H1 (cell line): ENCODE measurements at regions not wholly inside any gene's neighbourhood (a gene's known extent, or its start where the extent isn't known, plus 50 kb on each side); places are given as distances from the start of the nearest gene placed in this dataset.

ENCODE experiments used
- CTCF ChIA-PET: fragments of 300-600 bp; sonication (Branson Sonifier 250); formaldehyde crosslinking; loops from one replicate; lab custom pipeline; 2021; ENCODE audit not compliant: partially characterized antibody; lab: Charles Lee
- POLR2A ChIA-PET: fragments of 300-600 bp; sonication (Branson Sonifier 250); formaldehyde crosslinking; loops from one replicate; lab custom pipeline; 2021; ENCODE audit warnings: inconsistent platforms; ENCODE audit not compliant: partially characterized antibody; lab: Charles Lee
- DNase-seq, 2 experiments: peaks; one replicate each; pipeline versions ENCODE4 v3.0.0 to v3.0.0-alpha.2; 2010 to 2022; ENCODE audit warnings: low spot score in 2 of 2, low read depth in 1 of 2, mixed read lengths in 1 of 2
- FAIRE-seq: peaks from 2 replicates; lab custom pipeline; 2011; peaks lifted over from hg19 to GRCh38; lab: Jason Lieb, UNC
- H2AFZ ChIP-seq: 2 replicates; pipeline ENCODE4 v1.8.1; 2012; ENCODE audit warnings: low read length, inconsistent platforms
- H2AK5ac ChIP-seq: 2 replicates; pipeline ENCODE4 v1.6.1; 2013; ENCODE audit warnings: low read depth, low read length
- H2BK120ac ChIP-seq: replicated peaks from 2 replicates; pipeline ENCODE3; 2013; ENCODE audit warnings: low read depth, low read length, inconsistent platforms
- H2BK12ac ChIP-seq: 2 replicates; pipeline ENCODE4 v1.6.1; 2013; ENCODE audit warnings: low read depth, low read length
- H2BK15ac ChIP-seq: 2 replicates; pipeline ENCODE4 v1.6.1; 2013; ENCODE audit warnings: low read length
- H2BK20ac ChIP-seq: 2 replicates; pipeline ENCODE4 v1.6.1; 2013; ENCODE audit warnings: low read length
- H2BK5ac ChIP-seq: 2 replicates; pipeline ENCODE4 v1.6.1; 2013; ENCODE audit warnings: low read depth, low read length
- H3K14ac ChIP-seq: 2 replicates; pipeline ENCODE4 v1.6.1; 2013; ENCODE audit warnings: inconsistent platforms; ENCODE audit not compliant: insufficient read length
- H3K18ac ChIP-seq: 2 replicates; pipeline ENCODE4 v1.6.1; 2013; ENCODE audit warnings: low read length; ENCODE audit errors: extremely low read depth
- H3K23ac ChIP-seq: 2 replicates; pipeline ENCODE4 v1.6.1; 2013; ENCODE audit warnings: inconsistent platforms; ENCODE audit not compliant: insufficient read length
- H3K23me2 ChIP-seq: 2 replicates; pipeline ENCODE4 v1.6.1; 2013; ENCODE audit warnings: low read depth, low read length
- H3K27ac ChIP-seq: 2 replicates; pipeline ENCODE4 v1.6.1; 2011; ENCODE audit warnings: low read depth, low read length, inconsistent platforms
- H3K27me3 ChIP-seq, 4 experiments: replicated peaks in 1 of 4; 1 replicate in 1 of 4; 2 replicates in 3 of 4; pipeline versions ENCODE4 v1.6.1 to v1.8.1; 2011 to 2013; ENCODE audit warnings: low read length in 3 of 4, mild to moderate bottlenecking in 3 of 4, inconsistent platforms in 2 of 4, mixed read lengths in 2 of 4, moderate library complexity in 1 of 4; ENCODE audit not compliant: control insufficient read depth in 3 of 4, insufficient read depth in 3 of 4; ENCODE audit errors: extremely low read depth in 1 of 4
- H3K36me3 ChIP-seq, 4 experiments: 2 replicates each; pipeline versions ENCODE4 v1.6.1 to v1.8.1; 2011 to 2013; ENCODE audit warnings: mild to moderate bottlenecking in 4 of 4, low read length in 3 of 4, moderate library complexity in 2 of 4, control low read depth in 1 of 4, inconsistent platforms in 1 of 4; ENCODE audit not compliant: insufficient read depth in 4 of 4, control insufficient read depth in 2 of 4
- H3K4ac ChIP-seq: replicated peaks from 2 replicates; pipeline ENCODE3; 2013; ENCODE audit warnings: low read length, low read depth, mixed read lengths, inconsistent platforms; ENCODE audit not compliant: insufficient read length
- H3K4me1 ChIP-seq, 4 experiments: replicated peaks in 1 of 4; 1 replicate in 1 of 4; 2 replicates in 3 of 4; pipeline versions ENCODE4 v1.6.1 to v1.8.1; 2011 to 2013; ENCODE audit warnings: low read length in 3 of 4, inconsistent platforms in 2 of 4, mixed read lengths in 1 of 4; ENCODE audit not compliant: insufficient read depth in 4 of 4, control insufficient read depth in 3 of 4
- H3K4me2 ChIP-seq, 2 experiments: 2 replicates each; pipeline versions ENCODE4 v1.6.1 to v1.8.1; 2011 to 2013; ENCODE audit warnings: low read depth in 2 of 2, low read length in 2 of 2, control low read depth in 1 of 2, inconsistent platforms in 1 of 2, mild to moderate bottlenecking in 1 of 2; ENCODE audit not compliant: insufficient read depth in 1 of 2
- H3K4me3 ChIP-seq, 4 experiments: fragments of 200-600, 300-600 bp in 1 of 4; sonication (generic), shearing (Covaris generic), sonication (Bioruptor Twin) in 1 of 4; 2 replicates each; pipeline versions ENCODE4 v1.5.1 to v1.8.1; 2011 to 2016; ENCODE audit warnings: low read length in 4 of 4, low read depth in 3 of 4, control low read depth in 2 of 4, inconsistent platforms in 2 of 4, mild to moderate bottlenecking in 2 of 4, mixed read lengths in 1 of 4, moderate library complexity in 1 of 4; ENCODE audit not compliant: insufficient read depth in 2 of 4; ENCODE audit errors: extremely low read depth in 1 of 4
- H3K56ac ChIP-seq: replicated peaks from 2 replicates; pipeline ENCODE3; 2013; ENCODE audit warnings: low read depth, mild to moderate bottlenecking, mixed read lengths, low read length, inconsistent platforms; ENCODE audit not compliant: insufficient read length
- H3K79me1 ChIP-seq: 2 replicates; pipeline ENCODE4 v1.6.1; 2013; ENCODE audit warnings: low read depth, low read length, control low read depth
- H3K79me2 ChIP-seq, 2 experiments: 2 replicates each; pipeline versions ENCODE4 v1.6.1 to v1.8.1; 2012 to 2013; ENCODE audit warnings: low read length in 2 of 2, mild to moderate bottlenecking in 2 of 2, inconsistent platforms in 1 of 2; ENCODE audit not compliant: insufficient read depth in 2 of 2, control insufficient read depth in 1 of 2
- H3K9ac ChIP-seq, 4 experiments: replicated peaks in 1 of 4; 1 replicate in 1 of 4; 2 replicates in 3 of 4; pipeline versions ENCODE4 v1.6.1 to v1.8.1; 2011 to 2013; ENCODE audit warnings: low read depth in 3 of 4, low read length in 3 of 4, control low read depth in 2 of 4, mild to moderate bottlenecking in 2 of 4, moderate library complexity in 2 of 4, inconsistent platforms in 1 of 4; ENCODE audit errors: extremely low read depth in 1 of 4
- H3K9me3 ChIP-seq, 2 experiments: 2 replicates each; pipeline versions ENCODE4 v1.6.1 to v1.8.1; 2012 to 2013; ENCODE audit warnings: mild to moderate bottlenecking in 2 of 2, moderate library complexity in 2 of 2, control low read depth in 1 of 2, inconsistent platforms in 1 of 2, low read depth in 1 of 2, low read length in 1 of 2, mixed read lengths in 1 of 2; ENCODE audit not compliant: insufficient read depth in 2 of 2
- H4K20me1 ChIP-seq, 2 experiments: replicated peaks in 1 of 2; 2 replicates each; pipeline versions ENCODE3 to v1.8.1; 2011 to 2013; ENCODE audit warnings: inconsistent platforms in 2 of 2, low read length in 2 of 2, mild to moderate bottlenecking in 1 of 2; ENCODE audit not compliant: insufficient read depth in 2 of 2, control insufficient read depth in 1 of 2
- H4K5ac ChIP-seq: 2 replicates; pipeline ENCODE4 v1.6.1; 2013; ENCODE audit warnings: low read length, low read depth, mixed read lengths, inconsistent platforms; ENCODE audit not compliant: insufficient read length
- H4K8ac ChIP-seq: 2 replicates; pipeline ENCODE4 v1.8.0; 2013; ENCODE audit warnings: mild to moderate bottlenecking, moderate library complexity, low read length, inconsistent platforms; ENCODE audit not compliant: insufficient read depth; ENCODE audit errors: extremely low read depth
- H4K91ac ChIP-seq: replicated peaks from 2 replicates; pipeline ENCODE3; 2013; ENCODE audit warnings: low read length, mixed read lengths, inconsistent platforms; ENCODE audit not compliant: insufficient read length
- CHD2 ChIP-seq: IDR thresholded peaks from 2 replicates; pipeline ENCODE4 v1.6.1; 2012; ENCODE audit warnings: low read length, improper control_type of control experiment
- JUN ChIP-seq: IDR thresholded peaks from 2 replicates; pipeline ENCODE4 v1.6.1; 2011; ENCODE audit warnings: low read depth, mild to moderate bottlenecking, improper control_type of control experiment, low read length
- JUND ChIP-seq: IDR thresholded peaks from 2 replicates; pipeline ENCODE4 v1.6.1; 2011; ENCODE audit warnings: mild to moderate bottlenecking, improper control_type of control experiment, low read length
- NRF1 ChIP-seq: IDR thresholded peaks from 2 replicates; pipeline ENCODE4 v1.6.1; 2011; ENCODE audit warnings: mild to moderate bottlenecking, low read depth, low read length, improper control_type of control experiment
- POLR2A ChIP-seq, 2 experiments: IDR thresholded peaks; 1 replicate in 1 of 2; 2 replicates in 1 of 2; pipeline ENCODE4 v1.6.1; 2011; ENCODE audit warnings: low read depth in 2 of 2, low read length in 2 of 2, mild to moderate bottlenecking in 2 of 2; ENCODE audit errors: control extremely low read depth in 1 of 2
- RFX5 ChIP-seq: IDR thresholded peaks from 2 replicates; pipeline ENCODE4 v1.6.1; 2011; ENCODE audit warnings: low read depth, low read length, improper control_type of control experiment, borderline replicate concordance
- RNF2 ChIP-seq: fragments of 200-900, 300-1000 bp; sonication (generic); IDR thresholded peaks from 2 replicates; pipeline ENCODE4 v1.7.1; 2016; ENCODE audit warnings: borderline replicate concordance, low read depth, mild to moderate bottlenecking, antibody characterized with exemption, low read length; ENCODE audit not compliant: poor library complexity, severe bottlenecking; ENCODE audit errors: missing control alignments
- SIRT6 ChIP-seq: IDR thresholded peaks from one replicate; pipeline ENCODE4 v1.7.1; 2012; ENCODE audit warnings: low read length, inconsistent platforms
- SP2 ChIP-seq: IDR thresholded peaks from 2 replicates; pipeline ENCODE4 v1.6.1; 2012; ENCODE audit warnings: mild to moderate bottlenecking, low read length, inconsistent platforms
- SP4 ChIP-seq: IDR thresholded peaks from 2 replicates; pipeline ENCODE4 v1.6.1; 2012; ENCODE audit warnings: low read length, inconsistent platforms
- SRF ChIP-seq: IDR thresholded peaks from 2 replicates; pipeline ENCODE4 v1.6.1; 2011; ENCODE audit warnings: mild to moderate bottlenecking, low read depth, low read length, moderate library complexity
- SUZ12 ChIP-seq: fragments of 200-600 bp; sonication (generic); IDR thresholded peaks from 2 replicates; pipeline ENCODE4 v1.6.1; 2012; ENCODE audit warnings: mild to moderate bottlenecking, inconsistent platforms, low read length, moderate library complexity, mixed read lengths
- TBP ChIP-seq: IDR thresholded peaks from 2 replicates; pipeline ENCODE4 v1.6.1; 2011; ENCODE audit warnings: low read depth, low read length, improper control_type of control experiment
- TCF12 ChIP-seq: IDR thresholded peaks from 2 replicates; pipeline ENCODE4 v1.6.1; 2011; ENCODE audit warnings: low read depth, mild to moderate bottlenecking, low read length
- YY1 ChIP-seq: IDR thresholded peaks from 2 replicates; pipeline ENCODE4 v1.6.1; 2011; ENCODE audit warnings: low read depth, mild to moderate bottlenecking, low read length
- ZNF274 ChIP-seq: IDR thresholded peaks from 2 replicates; pipeline ENCODE4 v1.7.0; 2012; ENCODE audit warnings: low read length, borderline replicate concordance; ENCODE audit errors: extremely low read depth
- WGBS, 2 experiments: shearing (Covaris generic) in 1 of 2; methylation state at CpG; one replicate each; pipeline versions ENCODE4 v1.1.6 to v1.1.7; 2013 to 2015; ENCODE audit warnings: low lambda C conversion rate in 2 of 2, mixed read lengths in 2 of 2, inconsistent platforms in 1 of 2, low coverage in 1 of 2, missing lambda C conversion rate in 1 of 2; ENCODE audit not compliant: insufficient replicate concordance in 2 of 2, insufficient coverage in 1 of 2, insufficient read length in 1 of 2; ENCODE audit errors: extremely low coverage in 1 of 2, missing lambda C conversion rate in 1 of 2; 5-methylcytosine and 5-hydroxymethylcytosine counted together

DNA sequence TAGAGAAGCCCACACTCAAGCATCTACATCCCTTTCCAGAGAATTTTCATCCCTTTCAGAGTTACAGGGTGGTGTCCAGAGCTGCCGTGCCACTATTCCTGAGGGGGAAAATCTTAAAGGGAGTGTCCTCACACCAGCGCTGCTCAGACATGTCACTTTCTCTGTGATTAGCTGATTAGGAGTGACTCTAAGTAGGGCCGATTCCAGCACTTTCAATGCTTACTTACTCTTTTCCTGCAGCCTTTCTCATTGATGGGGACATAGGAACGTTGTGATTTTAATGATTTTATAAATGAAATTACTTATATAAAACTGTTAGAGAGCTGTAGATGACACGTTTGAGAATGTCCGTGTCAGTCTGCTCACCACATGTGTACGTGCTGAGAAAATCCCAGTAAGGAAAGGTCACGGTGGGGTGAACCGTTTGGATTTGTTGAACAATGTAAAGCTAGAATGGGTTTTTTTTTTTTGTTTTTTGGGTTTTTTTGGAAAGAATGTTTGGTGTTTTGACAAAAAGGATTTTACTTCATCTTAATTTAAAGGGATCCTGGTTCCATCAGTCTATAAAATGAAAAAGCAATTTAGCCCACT, 56.6 kb upstream of the SPATA13 start:
- H4K8ac ChIP-seq, result no peak overlapping the region
- no peak overlapping the region for H3K56ac ChIP-seq
- no peak overlapping the region for H2BK20ac ChIP-seq
- H3K79me1 ChIP-seq, result no peaks in the 10 kb centered on the region
- 83% methylated on average over 9 of the region's 9 CpGs; no CpG with 5 or more reads in 1 of the 2 experiments for WGBS, 2 experiments
- H3K18ac ChIP-seq, result no peak overlapping the region
- H3K23me2 ChIP-seq, result no peaks in the 10 kb centered on the region
- H4K91ac ChIP-seq, result no peak overlapping the region
- H2AK5ac ChIP-seq, result no peak overlapping the region
- no peak for DNase-seq
- no peak overlapping the region for H2BK12ac ChIP-seq
- H4K20me1 ChIP-seq, result no peaks in the 10 kb centered on the region
- H3K4me1 ChIP-seq, result no peaks in the 10 kb centered on the region
- H3K9me3 ChIP-seq, result no peaks in the 10 kb centered on the region
- no peak overlapping the region for H2BK15ac ChIP-seq
- H3K27me3 ChIP-seq, result no peaks in the 10 kb centered on the region
- no peak overlapping the region for H3K23ac ChIP-seq
- no peak overlapping the region for H3K14ac ChIP-seq
- no peak overlapping the region for H4K5ac ChIP-seq
- H2BK5ac ChIP-seq, result no peak overlapping the region
- ChIA-PET CTCF (interaction anchor here (1.0 kb wide), 1 partner anchor 22 kb away, joined by 3 read pairs; no protein-coding TSS in a partner anchor), POLR2A (no interaction called here)
- H2BK120ac ChIP-seq, result no peak overlapping the region
- H3K4me3 ChIP-seq, result no peak overlapping the region
- H3K36me3 ChIP-seq, result no peaks in the 10 kb centered on the region
- no peak overlapping the region for H3K4me2 ChIP-seq
- peak overlapping the region in 1 of 4 experiments; percentile 34; a peak in 1 of 7 replicates for H3K9ac ChIP-seq
- no peak overlapping the region for H3K4ac ChIP-seq
- no peak overlapping the region for H2AFZ ChIP-seq
- FAIRE-seq, result no peak
- H3K79me2 ChIP-seq, result no peaks in the 10 kb centered on the region
- H3K27ac ChIP-seq, result no peak overlapping the region
- TF ChIP-seq YY1 (no peak), SP4 (no peak), SP2 (no peak), SIRT6 (no peak), JUND (no peak), TCF12 (no peak), POLR2A (IDR thresholded peaks at IDR 0.05; ENCODE audit: control extremely low read depth in 1 of 2, low read depth in 2 of 2, low read length in 2 of 2) (no peak), SRF (no peak), NRF1 (no peak), CHD2 (no peak), JUN (no peak), ZNF274 (no peak), TBP (no peak), SUZ12 (no peak), RNF2 (no peak), RFX5 (no peak)
